T-cell (primary cell): ENCODE measurements at regions not wholly inside any gene's neighbourhood (a gene's known extent, or its start where the extent isn't known, plus 50 kb on each side); places are given as distances from the start of the nearest gene placed in this dataset.

ENCODE experiments used
- ATAC-seq, 4 experiments: fragments of 200-7000 bp in 3 of 4; fragments of 150-1000 bp in 1 of 4; cut with Tn5 transposase; replicated peaks in 1 of 4; 1 replicate in 3 of 4; 2 replicates in 1 of 4; pipeline ENCODE4 v1.10.0; 2021; ENCODE audit warnings: moderate library complexity in 3 of 4, mild to moderate bottlenecking in 2 of 4, moderate number of reproducible peaks in 1 of 4
- CTCF ChIA-PET, 2 donors: fragments of 300-600 bp; sonication (Branson Sonifier 250); formaldehyde crosslinking; loops; one replicate each; lab custom pipeline; 2022; ENCODE audit warnings: antibody characterized with exemption in 2 of 2; lab: Charles Lee
- POLR2A ChIA-PET, 2 donors: fragments of 300-600 bp; sonication (Branson Sonifier 250); formaldehyde crosslinking; loops; one replicate each; lab custom pipeline; 2022; ENCODE audit warnings: antibody characterized with exemption in 2 of 2; lab: Charles Lee
- DNase-seq, 35 experiments: peaks; one replicate each; pipeline versions ENCODE4 v3.0.0 to v3.0.0-alpha.2; 2013 to 2023
- H3K27ac ChIP-seq: one replicate; pipeline ENCODE4 v1.5.1; 2013; ENCODE audit warnings: low read length
- H3K27me3 ChIP-seq, 2 experiments: replicated peaks in 1 of 2; 1 replicate in 1 of 2; 2 replicates in 1 of 2; pipeline versions ENCODE4 v1.6.1 to v1.7.0; 2013; ENCODE audit warnings: low read length in 1 of 2, mixed read lengths in 1 of 2; ENCODE audit not compliant: control insufficient read depth in 2 of 2, insufficient read depth in 2 of 2; ENCODE audit errors: extremely low read depth in 1 of 2
- H3K36me3 ChIP-seq, 2 donors: 1 replicate in 1 of 2; 2 replicates in 1 of 2; pipeline versions ENCODE4 v1.6.1 to v1.7.0; 2013; ENCODE audit warnings: low read length in 1 of 2; ENCODE audit not compliant: control insufficient read depth in 2 of 2, insufficient read depth in 1 of 2; ENCODE audit errors: extremely low read depth in 1 of 2
- H3K4me1 ChIP-seq, 2 experiments: 1 replicate in 1 of 2; 2 replicates in 1 of 2; pipeline versions ENCODE4 v1.6.1 to v1.7.0; 2013; ENCODE audit warnings: low read length in 2 of 2, mixed read lengths in 1 of 2; ENCODE audit not compliant: insufficient read depth in 2 of 2, control insufficient read depth in 1 of 2; ENCODE audit errors: extremely low read depth in 1 of 2
- H3K4me3 ChIP-seq, 2 donors: 1 replicate in 1 of 2; 2 replicates in 1 of 2; pipeline versions ENCODE4 v1.5.1 to v1.7.0; 2013; ENCODE audit warnings: mild to moderate bottlenecking in 2 of 2, low read length in 1 of 2, moderate library complexity in 1 of 2; ENCODE audit not compliant: control insufficient read depth in 1 of 2; ENCODE audit errors: extremely low read depth in 1 of 2
- H3K9me3 ChIP-seq: 2 replicates; pipeline ENCODE4 v1.7.0; 2013
- H3K27ac Mint-ChIP-seq, 2 donors: one replicate each; pipeline ENCODE4 v1.8.0; 2020 to 2021; ENCODE audit warnings: mild to moderate bottlenecking in 2 of 2, mixed read lengths in 2 of 2
- H3K27me3 Mint-ChIP-seq, 2 donors: one replicate each; pipeline ENCODE4 v1.8.0; 2021 to 2022; ENCODE audit warnings: mixed read lengths in 2 of 2
- H3K36me3 Mint-ChIP-seq: one replicate; pipeline ENCODE4 v1.8.0; 2021; ENCODE audit warnings: mixed read lengths
- H3K4me1 Mint-ChIP-seq, 3 donors: one replicate each; pipeline ENCODE4 v1.8.0; 2020 to 2022; ENCODE audit warnings: mixed read lengths in 3 of 3, mild to moderate bottlenecking in 1 of 3
- H3K4me3 Mint-ChIP-seq, 3 donors: one replicate each; pipeline ENCODE4 v1.8.0; 2020 to 2022; ENCODE audit warnings: mild to moderate bottlenecking in 3 of 3, mixed read lengths in 3 of 3, moderate library complexity in 3 of 3
- H3K9me3 Mint-ChIP-seq, 3 donors: one replicate each; pipeline ENCODE4 v1.8.0; 2020 to 2022; ENCODE audit warnings: mixed read lengths in 3 of 3
- WGBS: methylation state at CpG from one replicate; pipeline ENCODE4 v1.1.5; 2013; ENCODE audit warnings: missing lambda C conversion rate; ENCODE audit not compliant: insufficient coverage; 5-methylcytosine and 5-hydroxymethylcytosine counted together

GRCh38 chr2:49600524-49600923 lies 446.2 kb upstream of the FSHR start:
- Mint-ChIP-seq H3K9me3 (peaks cover 2 to 17% (median 9%) of the 10 kb centered on the region in 3 donors), H3K27ac (no peak overlapping the region), H3K36me3 (no peaks in the 10 kb centered on the region), H3K4me1 (no peaks in the 10 kb centered on the region), H3K27me3 (no peaks in the 10 kb centered on the region), H3K4me3 (no peak overlapping the region)
- no peaks in the 10 kb centered on the region for H3K27me3 ChIP-seq
- POLR2A ChIA-PET, result no interaction called here
- ATAC-seq, result no peak
- H3K4me1 ChIP-seq, result no peaks in the 10 kb centered on the region
- no CpG with 5 or more reads among the region's 3 CpGs for WGBS
- no peaks in the 10 kb centered on the region for H3K9me3 ChIP-seq
- CTCF ChIA-PET, result interaction anchor here in 1 of 2 donors (0.6 kb wide), 1 partner anchor 811 kb away, joined by 3 read pairs; no protein-coding TSS in a partner anchor
- no peak for DNase-seq
- no peak overlapping the region for H3K27ac ChIP-seq
- no peak overlapping the region for H3K4me3 ChIP-seq
- H3K36me3 ChIP-seq, result no peaks in the 10 kb centered on the region

GRCh38 chr2:49598231-49598630 lies 443.9 kb upstream of the FSHR start:
- ChIA-PET POLR2A (no interaction called here), CTCF (no interaction called here)
- WGBS, result no CpG with 5 or more reads among the region's 1 CpG
- no peak overlapping the region for H3K27ac Mint-ChIP-seq
- Histone ChIP-seq H3K4me3 (no peak overlapping the region), H3K27ac (no peak overlapping the region), H3K27me3 (no peaks in the 10 kb centered on the region), H3K9me3 (no peaks in the 10 kb centered on the region), H3K4me1 (no peaks in the 10 kb centered on the region), H3K36me3 (no peaks in the 10 kb centered on the region)
- no peaks in the 10 kb centered on the region for H3K27me3 Mint-ChIP-seq
- H3K4me1 Mint-ChIP-seq, result no peaks in the 10 kb centered on the region
- ATAC-seq, result no peak
- no peak overlapping the region for H3K4me3 Mint-ChIP-seq
- DNase-seq, result no peak
- H3K9me3 Mint-ChIP-seq, result peaks cover 2 to 17% (median 13%) of the 10 kb centered on the region in 3 donors
- no peaks in the 10 kb centered on the region for H3K36me3 Mint-ChIP-seq

- H3K36me3 ChIP-seq, result no peaks in the 10 kb centered on the region
- H3K4me3 ChIP-seq, result no peak overlapping the region
- Mint-ChIP-seq H3K4me3 (no peak overlapping the region), H3K36me3 (no peaks in the 10 kb centered on the region), H3K4me1 (no peaks in the 10 kb centered on the region), H3K27ac (no peak overlapping the region), H3K27me3 (no peaks in the 10 kb centered on the region), H3K9me3 (peaks cover 4 to 22% (median 14%) of the 10 kb centered on the region in 3 donors)
- H3K27ac ChIP-seq, result no peak overlapping the region
- no peak for DNase-seq
- no CpG with 5 or more reads among the region's 3 CpGs for WGBS
- ChIA-PET POLR2A (no interaction called here), CTCF (no interaction called here)
- no peaks in the 10 kb centered on the region for H3K4me1 ChIP-seq
- no peaks in the 10 kb centered on the region for H3K9me3 ChIP-seq
- no peaks in the 10 kb centered on the region for H3K27me3 ChIP-seq
- ATAC-seq, result no peak
Observed at GRCh38 chr2:49585921-49586320, 431.6 kb upstream of the FSHR start.

- ATAC-seq (no peak), DNase-seq (no peak)
- Mint-ChIP-seq H3K9me3 (peaks cover 8 to 15% (median 13%) of the 10 kb centered on the region in 3 donors), H3K27me3 (no peaks in the 10 kb centered on the region), H3K4me1 (no peaks in the 10 kb centered on the region), H3K36me3 (no peaks in the 10 kb centered on the region), H3K4me3 (no peak overlapping the region), H3K27ac (no peak overlapping the region)
- ChIA-PET POLR2A (no interaction called here), CTCF (no interaction called here)
- no peaks in the 10 kb centered on the region for H3K36me3 ChIP-seq
- WGBS, result 65% methylated on average over 2 of the region's 5 CpGs
- no peak overlapping the region for H3K27ac ChIP-seq
- H3K9me3 ChIP-seq, result no peaks in the 10 kb centered on the region
- H3K27me3 ChIP-seq, result no peaks in the 10 kb centered on the region
- H3K4me1 ChIP-seq, result no peaks in the 10 kb centered on the region
- no peak overlapping the region for H3K4me3 ChIP-seq
Observed at GRCh38 chr2:49582946-49583345, 428.6 kb upstream of the FSHR start.

GRCh38 chr2:49577041-49577440 lies 422.7 kb upstream of the FSHR start:
- Histone ChIP-seq H3K27ac (no peak overlapping the region), H3K4me1 (no peaks in the 10 kb centered on the region), H3K27me3 (no peaks in the 10 kb centered on the region), H3K9me3 (no peaks in the 10 kb centered on the region), H3K36me3 (no peaks in the 10 kb centered on the region), H3K4me3 (no peak overlapping the region)
- no peaks in the 10 kb centered on the region for H3K4me1 Mint-ChIP-seq
- no peaks in the 10 kb centered on the region for H3K27me3 Mint-ChIP-seq
- CTCF ChIA-PET, result no interaction called here
- H3K36me3 Mint-ChIP-seq, result no peaks in the 10 kb centered on the region
- H3K27ac Mint-ChIP-seq, result no peak overlapping the region
- DNase-seq (no peak), ATAC-seq (no peak)
- POLR2A ChIA-PET, result no interaction called here
- WGBS, result no CpG with 5 or more reads among the region's 1 CpG
- H3K9me3 Mint-ChIP-seq, result peaks cover 3 to 7% (median 3%) of the 10 kb centered on the region in 3 donors
- H3K4me3 Mint-ChIP-seq, result no peak overlapping the region

- Mint-ChIP-seq H3K4me1 (no peaks in the 10 kb centered on the region), H3K27ac (no peak overlapping the region), H3K9me3 (peaks cover 9 to 13% (median 12%) of the 10 kb centered on the region in 3 donors), H3K4me3 (no peak overlapping the region), H3K36me3 (no peaks in the 10 kb centered on the region), H3K27me3 (no peaks in the 10 kb centered on the region)
- DNase-seq (no peak), ATAC-seq (no peak)
- ChIA-PET POLR2A (no interaction called here), CTCF (no interaction called here)
- Histone ChIP-seq H3K36me3 (no peaks in the 10 kb centered on the region), H3K4me1 (no peaks in the 10 kb centered on the region), H3K4me3 (no peak overlapping the region), H3K27ac (no peak overlapping the region), H3K27me3 (no peaks in the 10 kb centered on the region), H3K9me3 (no peaks in the 10 kb centered on the region)
- WGBS, result 86% methylated on average over 1 of the region's 1 CpG
Observed at GRCh38 chr2:49569176-49569575, 414.9 kb upstream of the FSHR start.
